ENCODE measurements at regions not wholly inside any gene's neighbourhood (a gene's known extent, or its start where the extent isn't known, plus 50 kb on each side); places are given as distances from the start of the nearest gene placed in this dataset.

GRCh38 chr7:124597509-124597908 lies 168.1 kb downstream of the GPR37 start:
- CTCF ChIA-PET (ENCODE audit: low intra/inter-chr PET ratio, low total read pairs), result no interaction called here
- ATAC-seq, result no peak
- in situ Hi-C loops (cut with HindIII; ENCODE audit: extremely low pct_ligation_motif_present, low pct_unique_long_range_greater_than_20kb), result no loop called here
- Histone ChIP-seq H3K4me1 (ENCODE audit: insufficient read depth, low read length) (no peaks in the 10 kb centered on the region), H3K4me3 (replicated peaks in 1 of 3; ENCODE audit: insufficient read depth in 1 of 3, low read depth in 2 of 3, low read length in 3 of 3) (no peak overlapping the region), H3K4me2 (ENCODE audit: low read depth, low read length) (no peak overlapping the region), H2AFZ (ENCODE audit: low read length) (no peak overlapping the region), H3K27me3 (ENCODE audit: control insufficient read depth in 1 of 2, insufficient read depth in 2 of 2, low read length in 2 of 2) (no peaks in the 10 kb centered on the region), H3K9me3 (ENCODE audit: low read length) (peaks cover 6% of the 10 kb centered on the region; the same call in 1 of the 2 replicates), H3K36me3 (replicated peaks in 1 of 2; ENCODE audit: control insufficient read depth in 1 of 2, insufficient read depth in 2 of 2, low read length in 2 of 2) (no peaks in the 10 kb centered on the region), H3K27ac (ENCODE audit: extremely low read length, insufficient read depth, low read length) (no peak overlapping the region), H3K9ac (ENCODE audit: insufficient read depth, low read depth, low read length) (no peak overlapping the region), H3K79me2 (ENCODE audit: insufficient read depth, low read length) (no peaks in the 10 kb centered on the region), H4K20me1 (ENCODE audit: insufficient read depth, low read length) (no peaks in the 10 kb centered on the region)
- no TSS peak for BruUV-seq (replicated peaks)
- POLR2A ChIA-PET, result no interaction called here
- no peak for TF ChIP-seq HOXA3 (CRISPR knock-in tag; IDR thresholded peaks at IDR 0.05)
- no peak for TF ChIP-seq DRAP1 (CRISPR knock-in tag; IDR thresholded peaks at IDR 0.05)
- intact Hi-C loops (cut with micrococcal nuclease; ENCODE audit: unreplicated experiment), result no loop called here
- DNase-seq (ENCODE audit: low spot score), result no peak
- no peak for FAIRE-seq

GRCh38 chr7:124596881-124597280 lies 168.7 kb downstream of the GPR37 start:
- peaks cover 6% of the 10 kb centered on the region; the same call in 1 of the 2 replicates for H3K9me3 ChIP-seq (ENCODE audit: low read length)
- H3K4me1 ChIP-seq (ENCODE audit: insufficient read depth, low read length), result no peaks in the 10 kb centered on the region
- no peak for TF ChIP-seq GTF2F1 (IDR thresholded peaks at IDR 0.05; ENCODE audit: low read length)
- no peak for TF ChIP-seq GLMP (CRISPR knock-in tag; IDR thresholded peaks at IDR 0.05; ENCODE audit: borderline replicate concordance)
- no peak for TF ChIP-seq MTF2 (CRISPR knock-in tag; IDR thresholded peaks at IDR 0.05; ENCODE audit: borderline replicate concordance)
- no peak for TF ChIP-seq ZNF432 (CRISPR knock-in tag; IDR thresholded peaks at IDR 0.05; ENCODE audit: borderline replicate concordance)
- no peak overlapping the region for H3K4me3 ChIP-seq (replicated peaks in 1 of 3; ENCODE audit: insufficient read depth in 1 of 3, low read depth in 2 of 3, low read length in 3 of 3)
- FAIRE-seq, result no peak
- H3K4me2 ChIP-seq (ENCODE audit: low read depth, low read length), result no peak overlapping the region
- H4K20me1 ChIP-seq (ENCODE audit: insufficient read depth, low read length), result no peaks in the 10 kb centered on the region
- no peaks in the 10 kb centered on the region for H3K79me2 ChIP-seq (ENCODE audit: insufficient read depth, low read length)
- CTCF ChIA-PET (ENCODE audit: low intra/inter-chr PET ratio, low total read pairs), result no interaction called here
- DNase-seq (ENCODE audit: low spot score), result no peak
- in situ Hi-C loops (cut with HindIII; ENCODE audit: extremely low pct_ligation_motif_present, low pct_unique_long_range_greater_than_20kb), result no loop called here
- no peak for ATAC-seq
- no peak overlapping the region for H3K27ac ChIP-seq (ENCODE audit: extremely low read length, insufficient read depth, low read length)
- no peaks in the 10 kb centered on the region for H3K36me3 ChIP-seq (replicated peaks in 1 of 2; ENCODE audit: control insufficient read depth in 1 of 2, insufficient read depth in 2 of 2, low read length in 2 of 2)
- POLR2A ChIA-PET, result no interaction called here
- BruUV-seq (replicated peaks), result no TSS peak
- intact Hi-C loops (cut with micrococcal nuclease; ENCODE audit: unreplicated experiment), result no loop called here
- no peak overlapping the region for H2AFZ ChIP-seq (ENCODE audit: low read length)
- no peaks in the 10 kb centered on the region for H3K27me3 ChIP-seq (ENCODE audit: control insufficient read depth in 1 of 2, insufficient read depth in 2 of 2, low read length in 2 of 2)
- 0% methylated on average over 1 of the region's 1 CpG for WGBS (ENCODE audit: low lambda C conversion rate)
- H3K9ac ChIP-seq (ENCODE audit: insufficient read depth, low read depth, low read length), result no peak overlapping the region
